Mesothelial cell of epicardium (in vitro differentiated cells): ENCODE measurements at regions not wholly inside any gene's neighbourhood (a gene's known extent, or its start where the extent isn't known, plus 50 kb on each side); places are given as distances from the start of the nearest gene placed in this dataset.

ENCODE experiments used
- DNase-seq, 2 experiments: peaks; one replicate each; pipeline ENCODE4 v3.0.0; 2021; ENCODE audit warnings: low spot score in 2 of 2; ENCODE audit not compliant: unreplicated experiment in 2 of 2
- H3K27ac Mint-ChIP-seq: 2 replicates; pipeline ENCODE4 v1.8.0; 2021; ENCODE audit warnings: mixed read lengths
- H3K27me3 Mint-ChIP-seq: 2 replicates; pipeline ENCODE4 v1.8.0; 2021; ENCODE audit warnings: low read depth, mixed read lengths
- H3K36me3 Mint-ChIP-seq: 2 replicates; pipeline ENCODE4 v1.8.0; 2021; ENCODE audit warnings: mixed read lengths
- H3K4me1 Mint-ChIP-seq: 2 replicates; pipeline ENCODE4 v1.8.0; 2021; ENCODE audit warnings: mixed read lengths
- H3K4me3 Mint-ChIP-seq: 2 replicates; pipeline ENCODE4 v1.8.0; 2021; ENCODE audit warnings: mild to moderate bottlenecking, moderate library complexity, mixed read lengths
- H3K9me3 Mint-ChIP-seq: 2 replicates; pipeline ENCODE4 v1.8.0; 2021; ENCODE audit warnings: mixed read lengths
- TF ChIP-seq, protein P1 (sequence below): fragments of 200-600 bp; sonication (generic); IDR thresholded peaks from one replicate; pipeline ENCODE4 v1.5.0; 2021; ENCODE audit warnings: antibody characterized with exemption; ENCODE audit not compliant: unreplicated experiment

DNA sequence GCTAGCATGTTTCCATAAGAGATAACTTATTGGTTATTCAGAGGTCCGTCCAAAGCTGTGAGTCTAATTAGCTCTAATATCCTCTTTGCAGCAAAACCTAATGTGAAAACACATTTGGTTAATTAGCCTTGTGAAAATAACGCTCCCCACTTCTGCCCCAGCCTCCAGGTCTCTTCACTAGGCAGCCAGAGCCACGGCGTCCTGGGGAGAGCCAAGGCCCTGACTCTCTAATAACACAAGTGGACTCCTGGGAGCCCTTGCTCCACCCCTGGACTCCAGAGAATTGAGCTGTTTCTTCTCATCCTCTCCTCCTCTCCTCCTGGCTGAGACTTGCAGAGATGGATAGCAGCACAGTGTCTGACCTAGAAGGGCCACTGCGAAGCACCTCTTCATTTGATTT is 78.8 kb downstream of the CCDC185 start:
- H3K27ac Mint-ChIP-seq = no peak overlapping the region
- peaks cover 61% of the 10 kb centered on the region for H3K27me3 Mint-ChIP-seq
- H3K4me3 Mint-ChIP-seq = no peak overlapping the region
- no peak for DNase-seq
- H3K9me3 Mint-ChIP-seq = peaks cover 4% of the 10 kb centered on the region
- no peaks in the 10 kb centered on the region for H3K36me3 Mint-ChIP-seq
- H3K4me1 Mint-ChIP-seq = peaks cover 9% of the 10 kb centered on the region
- TF ChIP-seq, protein P1, sequence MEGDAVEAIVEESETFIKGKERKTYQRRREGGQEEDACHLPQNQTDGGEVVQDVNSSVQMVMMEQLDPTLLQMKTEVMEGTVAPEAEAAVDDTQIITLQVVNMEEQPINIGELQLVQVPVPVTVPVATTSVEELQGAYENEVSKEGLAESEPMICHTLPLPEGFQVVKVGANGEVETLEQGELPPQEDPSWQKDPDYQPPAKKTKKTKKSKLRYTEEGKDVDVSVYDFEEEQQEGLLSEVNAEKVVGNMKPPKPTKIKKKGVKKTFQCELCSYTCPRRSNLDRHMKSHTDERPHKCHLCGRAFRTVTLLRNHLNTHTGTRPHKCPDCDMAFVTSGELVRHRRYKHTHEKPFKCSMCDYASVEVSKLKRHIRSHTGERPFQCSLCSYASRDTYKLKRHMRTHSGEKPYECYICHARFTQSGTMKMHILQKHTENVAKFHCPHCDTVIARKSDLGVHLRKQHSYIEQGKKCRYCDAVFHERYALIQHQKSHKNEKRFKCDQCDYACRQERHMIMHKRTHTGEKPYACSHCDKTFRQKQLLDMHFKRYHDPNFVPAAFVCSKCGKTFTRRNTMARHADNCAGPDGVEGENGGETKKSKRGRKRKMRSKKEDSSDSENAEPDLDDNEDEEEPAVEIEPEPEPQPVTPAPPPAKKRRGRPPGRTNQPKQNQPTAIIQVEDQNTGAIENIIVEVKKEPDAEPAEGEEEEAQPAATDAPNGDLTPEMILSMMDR = no peak

- Mint-ChIP-seq H3K27me3 (peaks cover 70% of the 10 kb centered on the region), H3K36me3 (no peaks in the 10 kb centered on the region), H3K4me3 (no peak overlapping the region), H3K4me1 (peaks cover 7% of the 10 kb centered on the region), H3K27ac (no peak overlapping the region), H3K9me3 (peaks cover 4% of the 10 kb centered on the region)
- no peak for DNase-seq
- TF ChIP-seq, protein P1 = no peak
Observed at GRCh38 chr1:223473601-223474344, 80.6 kb downstream of the CCDC185 start.

DNA sequence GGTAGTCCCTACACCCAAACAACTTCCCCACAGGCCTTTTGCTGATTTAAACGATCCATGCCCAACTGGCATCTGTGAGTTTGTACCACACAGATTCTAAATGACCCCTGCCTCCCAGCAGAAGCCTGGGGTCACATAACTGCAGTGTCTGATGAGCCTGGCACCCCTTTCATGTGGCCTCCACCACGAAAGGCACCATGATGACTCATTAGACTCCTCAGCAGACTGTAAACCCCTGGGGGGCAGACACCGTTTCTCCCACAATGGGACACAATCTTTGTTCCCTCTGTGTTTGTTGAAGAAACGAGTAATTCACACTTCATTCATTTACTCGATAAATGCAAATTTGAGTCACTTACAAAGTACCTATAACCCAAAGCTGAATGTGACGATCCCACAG is 81.6 kb downstream of the CCDC185 start:
- Mint-ChIP-seq H3K27me3 (peaks cover 76% of the 10 kb centered on the region), H3K9me3 (peaks cover 4% of the 10 kb centered on the region), H3K4me3 (no peak overlapping the region), H3K27ac (no peak overlapping the region), H3K4me1 (peaks cover 5% of the 10 kb centered on the region), H3K36me3 (no peaks in the 10 kb centered on the region)
- TF ChIP-seq, protein P1 = no peak
- DNase-seq = no peak

DNA sequence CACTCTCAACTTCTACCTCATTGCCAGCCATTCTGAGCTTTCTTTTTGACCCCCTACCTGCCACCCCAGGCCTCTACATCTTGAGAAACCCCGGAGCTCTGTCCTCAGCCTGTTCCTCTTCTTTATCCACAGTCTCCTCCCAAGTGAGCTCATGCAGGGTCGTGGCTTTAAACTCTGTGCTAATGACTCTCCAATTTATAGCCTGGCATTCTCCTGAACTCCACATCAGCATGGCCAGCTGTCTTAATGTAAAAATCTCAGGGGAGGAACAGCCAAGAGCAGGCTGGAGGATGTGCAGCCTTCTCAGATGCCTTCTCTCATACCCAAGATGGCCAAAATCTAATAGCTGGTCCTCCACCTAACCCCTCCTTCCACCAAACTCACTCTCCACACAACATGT is 84.2 kb downstream of the CCDC185 start:
- TF ChIP-seq, protein P1 = no peak
- H3K36me3 Mint-ChIP-seq = no peaks in the 10 kb centered on the region

GRCh38 chr1:223478606-223479005 is 85.4 kb downstream of the CCDC185 start:
- no peak for DNase-seq
- H3K4me3 Mint-ChIP-seq = no peak overlapping the region
- H3K36me3 Mint-ChIP-seq = no peaks in the 10 kb centered on the region
- TF ChIP-seq, protein P1 = no peak
- H3K27me3 Mint-ChIP-seq = peaks cover 63% of the 10 kb centered on the region
- no peaks in the 10 kb centered on the region for H3K9me3 Mint-ChIP-seq
- H3K27ac Mint-ChIP-seq = no peak overlapping the region
- H3K4me1 Mint-ChIP-seq = peaks cover 9% of the 10 kb centered on the region

More for the DNA sequence above, 84.2 kb downstream of the CCDC185 start:
- Mint-ChIP-seq H3K27ac (no peak overlapping the region), H3K4me3 (no peak overlapping the region), H3K27me3 (peaks cover 63% of the 10 kb centered on the region), H3K4me1 (peaks cover 9% of the 10 kb centered on the region), H3K9me3 (no peaks in the 10 kb centered on the region)
- DNase-seq = no peak
